Rectal smooth muscle tissue (tissue), 1 donor: ENCODE measurements at regions not wholly inside any gene's neighbourhood (a gene's known extent, or its start where the extent isn't known, plus 50 kb on each side); places are given as distances from the start of the nearest gene placed in this dataset.
A peak's percentile ranks its signal among the peaks of the same experiment; 100 is the strongest.

Experiments
- H3K27ac ChIP-seq: one replicate; pipeline ENCODE4 v1.7.0; 2013; ENCODE audit warnings: low read depth, low read length, inconsistent platforms
- H3K27me3 ChIP-seq: one replicate; pipeline ENCODE4 v1.7.0; 2013; ENCODE audit warnings: low read length; ENCODE audit not compliant: control insufficient read depth, insufficient read depth
- H3K36me3 ChIP-seq: one replicate; pipeline ENCODE4 v1.7.0; 2013; ENCODE audit warnings: low read length; ENCODE audit not compliant: control insufficient read depth, insufficient read depth
- H3K4me1 ChIP-seq: one replicate; pipeline ENCODE4 v1.7.0; 2013; ENCODE audit warnings: low read length; ENCODE audit not compliant: control insufficient read depth, insufficient read depth
- H3K4me3 ChIP-seq: one replicate; pipeline ENCODE4 v1.7.0; 2013; ENCODE audit warnings: low read length
- H3K9ac ChIP-seq: one replicate; pipeline ENCODE4 v1.7.0; 2013; ENCODE audit warnings: low read length

DNA sequence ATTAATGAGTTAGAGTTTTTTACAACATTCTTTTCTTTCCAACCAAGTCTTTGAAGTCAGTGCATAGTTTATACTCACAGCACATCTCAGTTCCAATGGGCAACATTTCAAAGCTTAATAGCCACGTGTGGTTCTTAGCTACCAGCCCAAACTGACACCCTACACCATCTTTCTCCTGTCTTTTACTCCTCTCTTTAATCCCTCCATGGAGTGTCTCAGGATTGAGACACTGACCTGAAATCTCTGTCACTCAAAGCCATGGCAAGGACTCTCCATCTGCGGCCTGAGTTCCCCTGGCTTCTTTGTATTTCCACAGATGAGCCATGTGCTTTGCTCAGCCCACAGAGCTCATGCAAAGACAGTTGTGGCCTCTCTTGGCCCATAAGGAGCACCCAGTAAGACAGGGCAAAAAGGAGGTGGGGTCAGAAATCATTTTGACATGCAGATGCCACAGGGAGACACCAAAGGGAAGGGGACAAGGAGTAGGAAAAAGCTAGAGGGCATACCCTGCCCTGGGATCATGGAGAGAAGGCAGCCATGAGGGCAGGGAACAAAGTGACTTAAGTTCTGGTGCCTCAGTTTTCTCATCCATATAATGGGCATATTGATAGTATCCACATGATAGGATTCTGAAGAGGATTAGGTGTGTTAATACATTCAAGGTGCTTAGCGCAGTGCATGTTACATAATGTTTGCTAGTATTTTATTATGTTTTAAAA lies 493.6 kb upstream of the PROK2 start:
- H3K27ac ChIP-seq, result no peak overlapping the region

GRCh38 chr3:72277710-72278109 lies 492.8 kb upstream of the PROK2 start:
- Histone ChIP-seq H3K4me3 (no peak overlapping the region), H3K36me3 (no peaks in the 10 kb centered on the region), H3K27me3 (no peaks in the 10 kb centered on the region), H3K4me1 (peaks cover 19% of the 10 kb centered on the region), H3K27ac (no peak overlapping the region), H3K9ac (no peak overlapping the region)

More for the DNA sequence above, 493.6 kb upstream of the PROK2 start:
- Histone ChIP-seq H3K4me1 (peaks cover 17% of the 10 kb centered on the region), H3K9ac (no peak overlapping the region), H3K4me3 (no peak overlapping the region), H3K36me3 (no peaks in the 10 kb centered on the region), H3K27me3 (no peaks in the 10 kb centered on the region)

DNA sequence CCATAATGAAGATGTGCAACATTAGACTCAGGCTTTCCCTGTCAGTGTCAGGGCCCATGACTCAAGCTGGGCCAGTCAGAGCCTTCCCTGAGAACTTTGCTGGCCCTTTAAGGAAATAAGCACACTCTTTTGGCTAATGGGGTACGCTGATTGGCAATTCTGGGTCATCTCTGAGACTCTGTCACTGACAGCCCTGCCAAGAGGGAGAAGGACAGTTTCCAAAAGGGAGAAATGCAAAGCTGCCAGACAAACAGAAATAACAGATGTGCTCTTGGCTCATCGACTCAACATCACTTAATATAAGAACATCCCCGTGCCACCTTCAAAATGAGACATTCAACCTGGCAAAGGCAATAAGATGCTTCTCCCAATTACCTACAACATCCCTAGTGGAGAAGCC lies 491.9 kb upstream of the PROK2 start:
- Histone ChIP-seq H3K9ac (no peak overlapping the region), H3K27ac (no peak overlapping the region), H3K4me1 (peaks cover 19% of the 10 kb centered on the region), H3K36me3 (no peaks in the 10 kb centered on the region), H3K27me3 (no peaks in the 10 kb centered on the region), H3K4me3 (no peak overlapping the region)

GRCh38 chr3:72275331-72275751 lies 490.4 kb upstream of the PROK2 start:
- Histone ChIP-seq H3K9ac (no peak overlapping the region), H3K4me1 (peaks cover 21% of the 10 kb centered on the region), H3K27ac (no peak overlapping the region)

DNA sequence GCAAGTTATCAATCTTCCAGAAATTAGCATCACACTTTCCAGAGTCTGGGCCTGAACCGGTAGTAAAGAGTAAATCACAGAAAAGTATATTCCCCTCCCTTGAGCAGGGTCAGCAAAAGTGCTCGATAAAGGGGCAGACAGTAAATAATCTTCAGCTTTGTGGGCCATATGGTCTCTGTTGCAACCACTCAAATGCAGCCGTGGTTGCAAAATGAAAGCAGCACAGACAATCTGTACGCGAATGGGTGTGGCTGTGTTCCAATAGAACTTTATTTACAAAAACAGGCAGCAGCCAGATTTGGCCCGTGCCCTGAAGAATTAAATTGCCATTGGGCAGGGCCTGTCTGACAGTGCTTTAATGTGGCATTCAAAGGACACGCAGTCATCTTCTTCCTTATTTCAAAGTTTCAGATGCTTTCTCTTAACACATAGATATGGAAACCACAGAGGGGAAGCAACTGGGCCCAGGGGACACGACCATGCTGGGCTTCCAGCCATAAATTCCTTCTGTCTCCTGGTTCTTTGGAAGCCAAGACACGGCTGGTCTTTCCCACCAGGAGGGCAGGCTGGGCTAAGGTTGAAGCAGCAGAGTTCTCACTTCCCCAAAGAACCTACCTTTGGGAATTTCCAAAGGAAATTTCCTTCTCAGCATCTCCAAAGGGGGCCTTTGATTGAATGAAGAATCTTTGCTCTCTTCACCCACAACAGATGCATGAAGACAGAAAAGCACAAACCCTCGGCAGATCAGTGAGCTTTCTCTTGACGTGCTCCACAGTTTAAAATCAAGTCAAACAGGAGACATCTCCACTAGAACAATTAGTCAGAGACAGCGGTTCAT lies 489.8 kb upstream of the PROK2 start:
- Histone ChIP-seq H3K4me3 (peak overlapping the region; percentile 13), H3K27me3 (no peaks in the 10 kb centered on the region), H3K36me3 (no peaks in the 10 kb centered on the region), H3K9ac (no peak overlapping the region), H3K4me1 (peaks cover 24% of the 10 kb centered on the region), H3K27ac (peak overlapping the region; percentile 11)

More at GRCh38 chr3:72275331-72275751, 490.4 kb upstream of the PROK2 start:
- no peak overlapping the region for H3K4me3 ChIP-seq
- H3K27me3 ChIP-seq, result no peaks in the 10 kb centered on the region
- H3K36me3 ChIP-seq, result no peaks in the 10 kb centered on the region

DNA sequence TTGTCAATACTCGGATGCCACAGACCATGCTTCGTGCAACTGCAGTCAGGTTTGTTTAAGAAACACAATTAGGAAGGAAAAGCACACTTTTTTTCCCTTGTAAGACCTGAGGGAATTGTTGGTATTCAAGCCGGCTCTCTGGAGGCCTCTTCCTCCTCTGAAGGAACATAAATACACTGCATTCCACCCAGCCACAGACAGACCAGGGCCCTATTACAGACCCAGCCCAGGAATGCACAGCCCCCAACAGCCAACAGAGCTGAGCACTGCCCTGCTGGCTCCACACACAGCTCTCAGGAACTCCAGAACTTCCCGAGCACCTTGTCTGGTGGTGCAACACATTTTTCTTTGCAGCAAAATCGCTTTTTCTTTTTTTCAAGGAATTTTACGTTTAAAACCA lies 488.7 kb upstream of the PROK2 start:
- no peak overlapping the region for H3K27ac ChIP-seq
- H3K4me1 ChIP-seq, result peaks cover 25% of the 10 kb centered on the region
- H3K36me3 ChIP-seq, result no peaks in the 10 kb centered on the region
- H3K9ac ChIP-seq, result no peak overlapping the region
- no peaks in the 10 kb centered on the region for H3K27me3 ChIP-seq
- H3K4me3 ChIP-seq, result no peak overlapping the region

GRCh38 chr3:72272356-72272755 lies 487.4 kb upstream of the PROK2 start:
- H3K9ac ChIP-seq, result no peak overlapping the region
- no peak overlapping the region for H3K27ac ChIP-seq
- H3K4me3 ChIP-seq, result no peak overlapping the region
- no peaks in the 10 kb centered on the region for H3K36me3 ChIP-seq
- H3K4me1 ChIP-seq, result peaks cover 21% of the 10 kb centered on the region
- H3K27me3 ChIP-seq, result no peaks in the 10 kb centered on the region

GRCh38 chr3:72271923-72272322 lies 487.0 kb upstream of the PROK2 start:
- peaks cover 21% of the 10 kb centered on the region for H3K4me1 ChIP-seq
- H3K9ac ChIP-seq, result no peak overlapping the region

DNA sequence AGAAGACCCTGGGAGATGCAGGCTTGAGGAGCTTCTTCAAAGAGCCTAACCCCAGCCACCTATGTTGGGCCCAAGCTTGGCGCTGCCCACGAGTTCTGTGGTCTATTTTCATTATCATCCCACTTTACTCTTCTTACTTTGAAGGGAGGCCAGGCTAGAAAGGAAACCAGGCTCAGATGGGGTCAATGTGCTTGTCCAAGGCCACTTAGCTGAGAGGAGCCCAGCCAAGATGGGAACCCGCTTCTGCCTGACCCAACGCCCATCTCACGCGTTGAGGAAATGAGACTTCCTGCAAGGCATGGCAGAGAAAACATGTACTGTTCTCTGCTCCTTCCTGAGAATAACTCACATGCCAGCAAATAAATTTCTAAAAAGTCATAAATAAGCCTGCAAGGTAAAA lies 486.3 kb upstream of the PROK2 start:
- H3K27ac ChIP-seq, result no peak overlapping the region
- H3K27me3 ChIP-seq, result no peaks in the 10 kb centered on the region
- H3K36me3 ChIP-seq, result no peaks in the 10 kb centered on the region
- peaks cover 21% of the 10 kb centered on the region for H3K4me1 ChIP-seq
- H3K4me3 ChIP-seq, result no peak overlapping the region
- H3K9ac ChIP-seq, result no peak overlapping the region

More at GRCh38 chr3:72271923-72272322, 487.0 kb upstream of the PROK2 start:
- Histone ChIP-seq H3K36me3 (no peaks in the 10 kb centered on the region), H3K27ac (no peak overlapping the region), H3K27me3 (no peaks in the 10 kb centered on the region), H3K4me3 (no peak overlapping the region)

GRCh38 chr3:72270730-72271129 lies 485.8 kb upstream of the PROK2 start:
- no peak overlapping the region for H3K27ac ChIP-seq
- no peak overlapping the region for H3K9ac ChIP-seq
- H3K4me1 ChIP-seq, result peaks cover 21% of the 10 kb centered on the region
- no peak overlapping the region for H3K4me3 ChIP-seq
- H3K27me3 ChIP-seq, result no peaks in the 10 kb centered on the region
- no peaks in the 10 kb centered on the region for H3K36me3 ChIP-seq

DNA sequence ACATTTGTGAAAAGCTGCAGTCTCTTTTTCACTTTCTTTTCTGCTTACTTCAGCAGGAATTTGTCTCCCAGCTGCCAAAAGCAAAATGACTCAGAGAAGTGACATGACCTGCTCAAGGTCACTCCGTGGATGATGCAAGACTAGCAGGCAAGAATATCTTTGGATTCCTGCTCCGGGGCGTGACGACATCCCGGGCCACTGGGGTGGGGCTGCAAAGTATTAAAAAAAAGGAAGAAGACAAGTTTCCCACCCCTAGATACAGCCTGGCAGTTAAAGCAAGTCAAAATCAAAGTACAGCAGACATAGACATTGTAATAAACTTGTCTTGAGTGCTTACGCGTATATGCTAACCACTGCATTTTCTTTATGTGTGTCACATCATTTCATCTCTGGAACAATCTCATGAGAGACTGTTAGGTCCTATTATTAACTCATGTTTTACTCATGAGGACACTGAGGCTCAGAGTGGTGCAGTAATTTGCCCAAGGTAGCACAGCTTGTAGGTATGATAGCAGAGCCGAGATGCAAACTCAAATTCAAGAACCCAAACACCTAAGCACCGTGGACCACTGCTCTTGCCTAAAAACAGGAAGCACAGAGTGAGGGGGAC lies 485.2 kb upstream of the PROK2 start:
- peaks cover 21% of the 10 kb centered on the region for H3K4me1 ChIP-seq
- no peak overlapping the region for H3K9ac ChIP-seq
- no peaks in the 10 kb centered on the region for H3K36me3 ChIP-seq
- no peak overlapping the region for H3K4me3 ChIP-seq
- no peak overlapping the region for H3K27ac ChIP-seq
- no peaks in the 10 kb centered on the region for H3K27me3 ChIP-seq

- Histone ChIP-seq H3K27me3 (no peaks in the 10 kb centered on the region), H3K4me1 (peaks cover 20% of the 10 kb centered on the region), H3K4me3 (no peak overlapping the region), H3K27ac (no peak overlapping the region), H3K9ac (no peak overlapping the region), H3K36me3 (no peaks in the 10 kb centered on the region)
Measured at GRCh38 chr3:72269475-72269874, 484.5 kb upstream of the PROK2 start.
